ENCODE measurements at regions not wholly inside any gene's neighbourhood (a gene's known extent, or its start where the extent isn't known, plus 50 kb on each side); places are given as distances from the start of the nearest gene placed in this dataset.

GRCh38 chr5:165885623-165886350, 2380.4 kb downstream of the MAT2B start:
- 85 to 86% methylated on average over 12 of the region's 12 CpGs for WGBS, 2 donors
- no peak overlapping the region for H3K27ac ChIP-seq
- no peak for TF ChIP-seq CTCF (IDR thresholded peaks at IDR 0.05)
- intact Hi-C loops (cut with DNase I) = no loop called here
- H3K9me3 ChIP-seq = no peaks in the 10 kb centered on the region
- ATAC-seq (no peak), FAIRE-seq (no peak), DNase-seq (no peak)
- no peaks in the 10 kb centered on the region for H3K4me1 ChIP-seq
- H3K27me3 ChIP-seq = no peaks in the 10 kb centered on the region
- H3K36me3 ChIP-seq = no peaks in the 10 kb centered on the region
- no peak overlapping the region for H3K4me3 ChIP-seq

GRCh38 chr5:165887147-165887546, 2381.7 kb downstream of the MAT2B start:
- H3K9me3 ChIP-seq = no peaks in the 10 kb centered on the region
- no peak for ATAC-seq
- no peaks in the 10 kb centered on the region for H3K4me1 ChIP-seq
- no peak for FAIRE-seq
- 92 to 94% methylated on average over 2 of the region's 2 CpGs for WGBS, 2 donors
- intact Hi-C loops (cut with DNase I) = no loop called here
- H3K27ac ChIP-seq = no peak overlapping the region
- H3K4me3 ChIP-seq = no peak overlapping the region
- H3K27me3 ChIP-seq = no peaks in the 10 kb centered on the region
- TF ChIP-seq CTCF (IDR thresholded peaks at IDR 0.05) = no peak
- no peak for DNase-seq
- no peaks in the 10 kb centered on the region for H3K36me3 ChIP-seq

DNA sequence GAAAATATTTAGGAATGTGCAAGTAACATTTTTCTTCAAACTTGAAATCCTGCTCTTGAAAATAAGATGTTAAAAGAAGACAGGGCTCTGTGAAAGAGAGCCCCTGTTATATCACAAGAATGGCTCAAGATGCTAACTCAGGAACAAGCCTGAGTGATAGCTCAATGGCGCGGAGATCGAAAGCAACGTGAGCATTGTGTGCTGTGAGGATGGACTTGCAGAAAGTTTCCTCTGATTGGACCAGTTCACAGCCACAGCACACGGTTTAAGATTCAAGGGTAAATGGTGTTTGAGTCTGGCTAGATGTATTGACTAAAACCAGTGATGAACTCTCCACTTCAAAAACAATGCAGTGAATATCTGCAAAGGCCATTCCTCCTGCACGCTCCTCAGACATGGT, 2387.0 kb downstream of the MAT2B start:
- no peak overlapping the region for H3K27ac ChIP-seq
- intact Hi-C loops (cut with DNase I) = no loop called here
- H3K4me1 ChIP-seq = no peaks in the 10 kb centered on the region
- FAIRE-seq (no peak), ATAC-seq (no peak), DNase-seq (no peak)
- no peak for TF ChIP-seq CTCF (IDR thresholded peaks at IDR 0.05)
- no peak overlapping the region for H3K4me3 ChIP-seq
- WGBS, 2 donors = 87 to 88% methylated on average over 6 of the region's 6 CpGs
- H3K27me3 ChIP-seq = no peaks in the 10 kb centered on the region
- no peaks in the 10 kb centered on the region for H3K9me3 ChIP-seq
- H3K36me3 ChIP-seq = no peaks in the 10 kb centered on the region

DNA sequence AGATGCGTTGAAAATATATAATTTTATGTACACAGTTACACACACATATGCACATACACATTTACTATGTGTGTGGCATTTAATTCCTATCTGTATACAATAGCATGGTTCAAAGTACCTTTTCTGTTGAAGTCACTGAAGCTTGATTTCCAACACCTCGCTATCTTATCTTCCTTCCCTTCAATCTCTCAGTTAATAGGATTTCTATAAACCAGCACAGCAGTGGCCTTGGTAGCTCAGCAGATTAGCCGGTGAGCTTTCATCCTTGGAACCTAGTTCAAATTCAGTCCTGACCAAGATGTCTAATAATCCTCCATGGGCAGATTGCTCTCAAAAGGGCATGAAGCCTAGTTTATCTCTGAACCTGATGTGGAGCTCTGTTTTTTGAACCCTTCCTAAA, 2389.5 kb downstream of the MAT2B start:
- H3K4me1 ChIP-seq = no peaks in the 10 kb centered on the region
- no peak overlapping the region for H3K4me3 ChIP-seq
- WGBS, 2 donors = 12 to 23% methylated on average over 3 of the region's 3 CpGs
- no peak overlapping the region for H3K27ac ChIP-seq
- ATAC-seq (peak in 1 of 4 donors; percentile 34), DNase-seq (no peak), FAIRE-seq (no peak)
- no peaks in the 10 kb centered on the region for H3K9me3 ChIP-seq
- no peaks in the 10 kb centered on the region for H3K36me3 ChIP-seq
- no peaks in the 10 kb centered on the region for H3K27me3 ChIP-seq
- intact Hi-C loops (cut with DNase I) = no loop called here
- no peak for TF ChIP-seq CTCF (IDR thresholded peaks at IDR 0.05)

GRCh38 chr5:165903835-165904234, 2387.6 kb upstream of the WWC1 start:
- FAIRE-seq (no peak), ATAC-seq (no peak), DNase-seq (no peak)
- no peak for TF ChIP-seq CTCF (IDR thresholded peaks at IDR 0.05)
- no peaks in the 10 kb centered on the region for H3K4me1 ChIP-seq
- H3K36me3 ChIP-seq = no peaks in the 10 kb centered on the region
- no peak overlapping the region for H3K27ac ChIP-seq
- WGBS, 2 donors = 87 to 100% methylated on average over 1 of the region's 1 CpG
- intact Hi-C loops (cut with DNase I) = no loop called here
- H3K9me3 ChIP-seq = no peaks in the 10 kb centered on the region
- H3K4me3 ChIP-seq = no peak overlapping the region
- H3K27me3 ChIP-seq = no peaks in the 10 kb centered on the region

Measured in pancreas (tissue), 10 donors.